Caco-2 (cell line): ENCODE measurements at regions not wholly inside any gene's neighbourhood (a gene's known extent, or its start where the extent isn't known, plus 50 kb on each side); places are given as distances from the start of the nearest gene placed in this dataset.

ENCODE experiments used
- BruUV-seq: library from RNA; stranded (reverse); fragments of 400-500 nt; replicated peaks from 2 replicates; lab custom pipeline; 2021; lab: Mats Ljungman, UMichigan
- CTCF ChIA-PET: fragments of 300-600 bp; sonication (Branson Sonifier 250); formaldehyde crosslinking; loops from one replicate; lab custom pipeline; 2022; ENCODE audit warnings: antibody characterized with exemption; lab: Charles Lee
- POLR2A ChIA-PET: fragments of 300-600 bp; sonication (Branson Sonifier 250); formaldehyde crosslinking; loops from one replicate; lab custom pipeline; 2022; ENCODE audit warnings: antibody characterized with exemption; lab: Charles Lee
- DNase-seq, 2 experiments: peaks; one replicate each; pipeline versions ENCODE4 v3.0.0 to v3.0.0-alpha.2; 2020 to 2022
- H3K27me3 ChIP-seq: replicated peaks from 2 replicates; pipeline ENCODE4 v1.6.0; 2011; ENCODE audit warnings: low read length; ENCODE audit not compliant: control insufficient read depth, insufficient read depth
- H3K36me3 ChIP-seq: 2 replicates; pipeline ENCODE4 v1.5.1; 2011; ENCODE audit warnings: low read length; ENCODE audit not compliant: control insufficient read depth, insufficient read depth
- H3K4me1 ChIP-seq: fragments of 250-450 bp; sonication (Bioruptor Pico); 2 replicates; pipeline ENCODE4 v1.5.1; 2020; ENCODE audit warnings: mild to moderate bottlenecking
- H3K4me3 ChIP-seq: 2 replicates; pipeline ENCODE4 v1.5.1; 2011; ENCODE audit warnings: low read depth, mild to moderate bottlenecking, control low read depth, low read length
- H3K9me3 ChIP-seq: fragments of 250-450 bp; sonication (Bioruptor Pico); 2 replicates; pipeline ENCODE4 v1.5.1; 2020; ENCODE audit warnings: mild to moderate bottlenecking, moderate library complexity
- H3K27ac Mint-ChIP-seq: one replicate; pipeline ENCODE4 v1.8.0; 2022; ENCODE audit warnings: mixed read lengths; ENCODE audit not compliant: unreplicated experiment
- H3K27me3 Mint-ChIP-seq: one replicate; pipeline ENCODE4 v1.8.0; 2022; ENCODE audit warnings: mixed read lengths; ENCODE audit not compliant: insufficient read depth, unreplicated experiment
- H3K36me3 Mint-ChIP-seq: one replicate; pipeline ENCODE4 v1.8.0; 2022; ENCODE audit warnings: mild to moderate bottlenecking, mixed read lengths; ENCODE audit not compliant: insufficient read depth, unreplicated experiment
- H3K4me1 Mint-ChIP-seq: one replicate; pipeline ENCODE4 v1.8.0; 2022; ENCODE audit warnings: low read depth, mixed read lengths; ENCODE audit not compliant: unreplicated experiment
- H3K4me3 Mint-ChIP-seq: one replicate; pipeline ENCODE4 v1.8.0; 2022; ENCODE audit warnings: mild to moderate bottlenecking, moderate library complexity, mixed read lengths; ENCODE audit not compliant: unreplicated experiment
- H3K9me3 Mint-ChIP-seq: one replicate; pipeline ENCODE4 v1.8.0; 2022; ENCODE audit warnings: mixed read lengths; ENCODE audit not compliant: unreplicated experiment
- CTCF ChIP-seq, 2 experiments: fragments of 200-600 bp in 1 of 2; IDR thresholded peaks; 1 replicate in 1 of 2; 2 replicates in 1 of 2; pipeline versions ENCODE4 v1.5.1 to v1.8.0; 2011 to 2022; ENCODE audit warnings: antibody characterized with exemption in 1 of 2, control low read depth in 1 of 2, inconsistent platforms in 1 of 2, low read depth in 1 of 2, low read length in 1 of 2, mild to moderate bottlenecking in 1 of 2, moderate library complexity in 1 of 2; ENCODE audit not compliant: insufficient read depth in 1 of 2, severe bottlenecking in 1 of 2, unreplicated experiment in 1 of 2
- intact Hi-C: fragments of 100-400 bp; cut with micrococcal nuclease; formaldehyde crosslinking; loops from one replicate; pipeline ENCODE4 v1.10.0; 2022; ENCODE audit not compliant: unreplicated experiment

GRCh38 chr2:58435246-58435645, 194.1 kb upstream of the FANCL start:
- Histone ChIP-seq H3K4me1 (peaks cover 8% of the 10 kb centered on the region; the same call in 1 of the 2 replicates), H3K27me3 (no peaks in the 10 kb centered on the region), H3K36me3 (no peaks in the 10 kb centered on the region), H3K4me3 (no peak overlapping the region), H3K9me3 (no peaks in the 10 kb centered on the region)
- Mint-ChIP-seq H3K4me3 (no peak overlapping the region), H3K4me1 (peaks cover 6% of the 10 kb centered on the region), H3K36me3 (no peaks in the 10 kb centered on the region), H3K9me3 (no peaks in the 10 kb centered on the region), H3K27ac (no peak overlapping the region), H3K27me3 (peaks cover 3% of the 10 kb centered on the region)
- TF ChIP-seq CTCF (IDR thresholded peaks at IDR 0.05; ENCODE audit: insufficient read depth in 1 of 2, low read depth in 1 of 2, low read length in 1 of 2, severe bottlenecking in 1 of 2, unreplicated experiment in 1 of 2), result no peak
- ChIA-PET POLR2A (no interaction called here), CTCF (no interaction called here)
- intact Hi-C loops, result no loop called here
- DNase-seq, result no peak
- BruUV-seq, result no TSS peak

- H3K36me3 ChIP-seq, result no peaks in the 10 kb centered on the region
- intact Hi-C loops, result no loop called here
- H3K36me3 Mint-ChIP-seq, result no peaks in the 10 kb centered on the region
- no peaks in the 10 kb centered on the region for H3K9me3 Mint-ChIP-seq
- H3K4me3 Mint-ChIP-seq, result no peak overlapping the region
- peaks cover 6% of the 10 kb centered on the region for H3K4me1 Mint-ChIP-seq
- ChIA-PET POLR2A (no interaction called here), CTCF (no interaction called here)
- H3K4me3 ChIP-seq, result no peak overlapping the region
- H3K4me1 ChIP-seq, result peaks cover 8% of the 10 kb centered on the region; the same call in 1 of the 2 replicates
- H3K27ac Mint-ChIP-seq, result no peak overlapping the region
- TF ChIP-seq CTCF (IDR thresholded peaks at IDR 0.05; ENCODE audit: insufficient read depth in 1 of 2, low read depth in 1 of 2, low read length in 1 of 2, severe bottlenecking in 1 of 2, unreplicated experiment in 1 of 2), result no peak
- H3K27me3 ChIP-seq, result no peaks in the 10 kb centered on the region
- DNase-seq, result no peak
- H3K27me3 Mint-ChIP-seq, result peaks cover 3% of the 10 kb centered on the region
- H3K9me3 ChIP-seq, result no peaks in the 10 kb centered on the region
- BruUV-seq, result no TSS peak
Measured at GRCh38 chr2:58434692-58435091, 193.6 kb upstream of the FANCL start.

- H3K4me3 Mint-ChIP-seq, result no peak overlapping the region
- no peak for DNase-seq
- CTCF ChIA-PET, result no interaction called here
Measured at GRCh38 chr2:58432491-58433170, 191.5 kb upstream of the FANCL start.

More at GRCh38 chr2:58432491-58433170, 191.5 kb upstream of the FANCL start:
- no TSS peak for BruUV-seq
- no peaks in the 10 kb centered on the region for H3K36me3 ChIP-seq
- H3K36me3 Mint-ChIP-seq, result no peaks in the 10 kb centered on the region
- no peak for TF ChIP-seq CTCF (IDR thresholded peaks at IDR 0.05; ENCODE audit: insufficient read depth in 1 of 2, low read depth in 1 of 2, low read length in 1 of 2, severe bottlenecking in 1 of 2, unreplicated experiment in 1 of 2)
- H3K4me3 ChIP-seq, result no peak overlapping the region
- intact Hi-C loops, result no loop called here
- H3K9me3 ChIP-seq, result no peaks in the 10 kb centered on the region
- no peaks in the 10 kb centered on the region for H3K27me3 ChIP-seq
- H3K27me3 Mint-ChIP-seq, result peaks cover 6% of the 10 kb centered on the region
- peaks cover 8% of the 10 kb centered on the region; the same call in 1 of the 2 replicates for H3K4me1 ChIP-seq
- POLR2A ChIA-PET, result interaction anchor here (0.5 kb wide), 1 partner anchor 35 kb away, joined by 3 read pairs; no protein-coding TSS in a partner anchor
- no peak overlapping the region for H3K27ac Mint-ChIP-seq
- H3K9me3 Mint-ChIP-seq, result no peaks in the 10 kb centered on the region
- peaks cover 6% of the 10 kb centered on the region for H3K4me1 Mint-ChIP-seq
